ENCODE measurements at regions not wholly inside any gene's neighbourhood (a gene's known extent, or its start where the extent isn't known, plus 50 kb on each side); places are given as distances from the start of the nearest gene placed in this dataset.
A peak's percentile ranks its signal among the peaks of the same experiment; 100 is the strongest.
"Not testable (repeated sequence)": the region's sequence is repeated elsewhere in the genome, so short reads cannot be mapped to it uniquely, and the experiment has no call there.

- DNase-seq: not testable (repeated sequence)
Observed at GRCh38 chr2:111596808-111597705, 286.9 kb downstream of the ANAPC1 start.

GRCh38 chr2:111598944-111599343, 285.0 kb downstream of the ANAPC1 start:
- DNase-seq: not testable (repeated sequence)

GRCh38 chr2:111602259-111602658, 281.7 kb downstream of the ANAPC1 start:
- not testable (repeated sequence) for DNase-seq

GRCh38 chr2:111605798-111606197, 278.2 kb downstream of the ANAPC1 start:
- DNase-seq: not testable (repeated sequence)

- DNase-seq: not testable (repeated sequence)
Observed at GRCh38 chr2:111606632-111607031, 277.4 kb downstream of the ANAPC1 start.

- not testable (repeated sequence) for DNase-seq
Observed at GRCh38 chr2:111609146-111609844, 274.7 kb downstream of the ANAPC1 start.

- DNase-seq: not testable (repeated sequence)
Observed at GRCh38 chr2:111610035-111610434, 274.0 kb downstream of the ANAPC1 start.

- no peak for DNase-seq
Observed at GRCh38 chr2:111616651-111617218, 267.3 kb downstream of the ANAPC1 start.

GRCh38 chr2:111617299-111618225, 266.4 kb downstream of the ANAPC1 start:
- no peak for DNase-seq

GRCh38 chr2:111618226-111618977, 265.6 kb downstream of the ANAPC1 start:
- no peak for DNase-seq

GRCh38 chr2:111618978-111619902, 264.8 kb downstream of the ANAPC1 start:
- DNase-seq: no peak

GRCh38 chr2:111620281-111620680, 263.7 kb downstream of the ANAPC1 start:
- DNase-seq: no peak

GRCh38 chr2:111622859-111623258, 261.1 kb downstream of the ANAPC1 start:
- DNase-seq: no peak

GRCh38 chr2:111623380-111623779, 260.6 kb downstream of the ANAPC1 start:
- no peak for DNase-seq

GRCh38 chr2:111624411-111625156, 259.4 kb downstream of the ANAPC1 start:
- no peak for DNase-seq

- DNase-seq: not testable (repeated sequence)
Observed at GRCh38 chr2:111625157-111625537, 258.8 kb downstream of the ANAPC1 start.

GRCh38 chr2:111626037-111626864, 257.7 kb downstream of the ANAPC1 start:
- peak in 1 of 2 experiments; percentile 31 for DNase-seq

GRCh38 chr2:111626865-111627163, 257.2 kb downstream of the ANAPC1 start:
- no peak for DNase-seq

GRCh38 chr2:111627256-111627655, 256.7 kb downstream of the ANAPC1 start:
- DNase-seq: no peak
